AG04449 (cell line): ENCODE measurements at regions not wholly inside any gene's neighbourhood (a gene's known extent, or its start where the extent isn't known, plus 50 kb on each side); places are given as distances from the start of the nearest gene placed in this dataset.

Experiments used
- CTCF ChIA-PET: fragments of 350-600 bp; formaldehyde crosslinking; extraction: SDS; loops from one replicate; lab custom pipeline; 2021; ENCODE audit warnings: antibody characterized with exemption; lab: Yijun Ruan, JAX
- POLR2A ChIA-PET: fragments of 400-600, 350-600 bp; formaldehyde crosslinking; extraction: SDS; loops from one replicate; lab custom pipeline; 2020; ENCODE audit warnings: antibody characterized with exemption, inconsistent platforms; lab: Yijun Ruan, JAX
- DNase-seq: peaks from one replicate; pipeline ENCODE4 v3.0.0-alpha.2; 2010; ENCODE audit warnings: low read depth, low spot score
- H3K4me3 ChIP-seq: 2 replicates; pipeline ENCODE4 v1.5.1; 2011; ENCODE audit warnings: low read depth, mild to moderate bottlenecking, control low read depth, low read length
- CTCF ChIP-seq: IDR thresholded peaks from one replicate; pipeline ENCODE4 v1.5.1; 2011; ENCODE audit warnings: mild to moderate bottlenecking, moderate library complexity, low read length, control low read depth, inconsistent platforms; ENCODE audit not compliant: insufficient read depth; ENCODE audit errors: missing control alignments

DNA sequence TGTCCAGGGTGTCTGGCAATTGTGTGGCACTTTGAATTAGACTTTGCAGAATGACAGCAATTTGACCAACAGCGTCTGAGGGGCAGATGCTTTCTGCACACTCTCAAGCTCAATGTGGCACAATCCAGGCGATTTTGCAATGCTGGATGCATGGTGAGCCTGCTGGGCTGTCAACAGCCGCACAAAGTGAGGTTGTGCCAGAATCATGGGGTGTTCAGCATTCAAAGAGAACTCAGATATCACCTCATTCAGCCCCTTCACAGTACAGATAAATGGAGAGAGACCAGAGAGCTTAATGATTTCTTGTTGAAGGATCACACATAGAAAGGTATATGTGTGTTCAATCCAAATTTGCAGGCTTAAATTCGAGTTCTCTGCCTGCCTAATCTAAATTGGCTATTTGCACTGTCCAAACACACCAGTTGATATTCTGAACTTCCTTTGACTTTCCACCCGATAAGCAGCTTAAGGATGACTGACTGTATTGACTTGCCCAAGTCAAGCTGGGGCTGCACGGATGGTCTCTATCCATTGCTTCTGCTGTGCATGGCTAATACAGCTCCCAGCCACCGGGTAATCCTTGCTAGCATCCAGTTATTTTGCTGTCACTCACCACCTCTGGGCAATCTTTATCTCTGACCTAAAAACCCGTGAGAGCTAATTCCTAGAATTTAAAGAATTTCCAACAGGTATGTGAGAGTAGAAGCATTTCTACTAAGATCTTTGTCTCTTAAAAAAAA is 157.9 kb upstream of the TAS2R1 start:
- no peak for TF ChIP-seq CTCF
- no peak overlapping the region for H3K4me3 ChIP-seq
- CTCF ChIA-PET: interaction anchor here (1.3 to 1.7 kb wide), 3 partner anchors 13 to 346 kb away, joined by 3 read pairs; no protein-coding TSS in a partner anchor
- no peak for DNase-seq
- POLR2A ChIA-PET: no interaction called here

GRCh38 chr5:9786380-9787360 is 156.5 kb upstream of the TAS2R1 start:
- no peak for DNase-seq
- no peak for TF ChIP-seq CTCF
- ChIA-PET POLR2A (no interaction called here), CTCF (no interaction called here)
- H3K4me3 ChIP-seq: no peak overlapping the region

DNA sequence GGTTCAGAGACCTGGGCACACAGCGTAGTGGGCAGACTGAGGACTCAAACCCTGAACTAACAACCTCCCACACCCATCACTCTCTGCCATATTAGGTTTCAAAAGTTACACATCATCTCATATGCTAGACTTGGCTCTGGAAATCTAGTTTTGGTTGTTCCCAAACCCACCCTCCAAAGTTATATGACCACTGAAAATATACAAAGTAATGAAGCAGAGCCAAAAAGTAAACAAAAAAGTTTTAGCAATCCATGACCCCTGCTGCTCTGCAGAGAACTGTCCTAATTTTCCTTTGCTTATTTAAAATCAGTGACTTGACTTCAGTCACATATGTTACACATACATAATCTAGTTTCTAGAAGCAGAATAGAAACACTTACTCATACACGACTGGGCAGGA is 155.6 kb upstream of the TAS2R1 start:
- ChIA-PET CTCF (no interaction called here), POLR2A (no interaction called here)

DNA sequence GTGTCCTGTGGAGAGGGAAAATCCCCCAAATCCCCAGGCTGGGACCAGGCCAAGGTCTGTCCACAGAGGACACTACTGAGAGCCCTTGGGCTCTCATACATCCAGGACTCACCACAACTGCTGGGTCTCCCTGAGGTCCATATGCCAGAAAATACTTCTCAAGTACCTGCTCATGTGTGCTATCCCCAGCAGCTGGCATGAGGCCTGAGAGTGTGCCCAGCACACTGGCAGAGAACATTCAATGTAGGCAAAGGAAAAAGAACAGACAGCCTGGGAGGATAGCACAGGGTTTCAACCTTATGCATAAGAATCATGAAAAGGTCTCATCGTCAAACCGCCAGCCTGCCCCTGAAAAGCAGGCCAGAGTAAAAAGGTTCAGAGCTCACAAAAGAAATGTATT is 154.1 kb upstream of the TAS2R1 start:
- ChIA-PET CTCF (interaction anchor here (2.7 kb wide), 1 partner anchor 10 kb away, joined by 10 read pairs; no protein-coding TSS in a partner anchor), POLR2A (no interaction called here)
- DNase-seq: no peak
- TF ChIP-seq CTCF: no peak
- no peak overlapping the region for H3K4me3 ChIP-seq

More for the DNA sequence above, 155.6 kb upstream of the TAS2R1 start:
- no peak for DNase-seq
- TF ChIP-seq CTCF: no peak
- no peak overlapping the region for H3K4me3 ChIP-seq

- no peak for TF ChIP-seq CTCF
- DNase-seq: no peak
- no peak overlapping the region for H3K4me3 ChIP-seq
- ChIA-PET CTCF (interaction anchor here (1.2 to 2.7 kb wide), 3 partner anchors 9 to 330 kb away, joined by 4 to 10 read pairs (median 4); no protein-coding TSS in a partner anchor), POLR2A (no interaction called here)
Observed at GRCh38 chr5:9782826-9783560, 152.8 kb upstream of the TAS2R1 start.
